OCI-LY3 (cell line): ENCODE measurements at regions not wholly inside any gene's neighbourhood (a gene's known extent, or its start where the extent isn't known, plus 50 kb on each side); places are given as distances from the start of the nearest gene placed in this dataset.

Experiments used
- CTCF ChIP-seq: fragments of 200-600, 300-600 bp; sonication (generic); IDR thresholded peaks from 2 replicates; pipeline ENCODE4 v1.5.1; 2014; ENCODE audit warnings: antibody characterized with exemption, low read length, low read depth
- EZH2phosphoT487 ChIP-seq: fragments of 200-600 bp; shearing (Covaris generic); IDR thresholded peaks from 2 replicates; pipeline ENCODE4 v1.6.1; 2018; ENCODE audit warnings: antibody characterized with exemption, mixed run types, low read depth

DNA sequence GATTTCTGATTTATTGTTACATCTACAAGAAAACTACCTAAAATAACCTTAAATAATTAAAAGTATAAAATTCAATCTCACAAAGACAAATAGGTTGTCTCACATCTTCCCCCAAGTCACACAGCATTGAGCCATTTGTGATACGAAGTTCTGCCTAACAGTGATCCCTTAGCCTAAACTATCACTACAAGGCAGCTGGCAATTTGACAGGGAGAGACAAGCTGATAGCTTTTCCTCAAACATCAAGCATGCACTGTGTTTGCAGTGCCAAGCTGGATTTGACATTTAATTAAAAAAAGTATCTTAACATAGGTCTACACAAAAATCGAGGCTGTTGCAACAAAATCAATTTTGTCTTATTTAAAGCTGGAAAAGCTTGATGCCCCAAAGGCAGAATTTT is 464.7 kb upstream of the TRAM1L1 start:
- no peak for TF ChIP-seq CTCF
- TF ChIP-seq EZH2phosphoT487 = no peak
